ENCODE measurements at regions not wholly inside any gene's neighbourhood (a gene's known extent, or its start where the extent isn't known, plus 50 kb on each side); places are given as distances from the start of the nearest gene placed in this dataset.

DNA sequence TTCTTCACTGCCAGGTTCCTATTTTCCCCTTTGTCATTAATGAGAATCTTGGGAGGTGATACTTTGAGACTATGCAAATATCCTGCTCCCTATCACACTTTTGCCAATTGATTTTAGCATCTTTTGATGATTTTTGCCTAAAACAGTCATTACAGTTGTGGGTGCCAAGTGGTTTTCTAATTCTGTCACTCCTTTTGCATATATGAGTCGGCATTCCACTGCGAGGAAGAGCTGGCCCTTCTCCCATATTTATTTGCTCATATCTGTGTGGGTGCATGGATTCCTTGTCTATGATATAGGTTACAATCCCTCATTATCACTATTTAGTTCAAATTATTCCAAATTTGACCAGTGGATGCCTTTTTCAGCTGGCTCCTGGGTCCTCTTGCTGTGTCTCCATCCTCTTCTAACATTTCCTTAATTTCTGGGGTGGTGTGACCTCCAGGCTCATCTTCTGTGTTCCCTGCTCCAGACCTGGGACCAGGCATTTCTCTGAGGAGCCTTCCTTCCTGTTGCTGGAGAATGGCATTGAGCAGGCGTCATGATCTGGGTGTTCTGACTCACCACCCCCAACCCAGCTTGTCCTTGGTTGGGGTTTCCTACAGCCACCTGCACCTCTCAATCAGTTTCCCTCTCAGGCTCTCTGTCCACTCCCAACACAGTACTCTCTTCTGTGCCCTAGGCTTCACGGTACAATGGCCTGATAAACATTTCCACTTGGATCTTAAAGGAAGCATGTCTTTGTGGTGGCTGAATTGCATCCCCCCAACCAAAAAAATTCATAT lies 106.7 kb downstream of the NXNL2 start (continued):
- TF ChIP-seq, protein P1, sequence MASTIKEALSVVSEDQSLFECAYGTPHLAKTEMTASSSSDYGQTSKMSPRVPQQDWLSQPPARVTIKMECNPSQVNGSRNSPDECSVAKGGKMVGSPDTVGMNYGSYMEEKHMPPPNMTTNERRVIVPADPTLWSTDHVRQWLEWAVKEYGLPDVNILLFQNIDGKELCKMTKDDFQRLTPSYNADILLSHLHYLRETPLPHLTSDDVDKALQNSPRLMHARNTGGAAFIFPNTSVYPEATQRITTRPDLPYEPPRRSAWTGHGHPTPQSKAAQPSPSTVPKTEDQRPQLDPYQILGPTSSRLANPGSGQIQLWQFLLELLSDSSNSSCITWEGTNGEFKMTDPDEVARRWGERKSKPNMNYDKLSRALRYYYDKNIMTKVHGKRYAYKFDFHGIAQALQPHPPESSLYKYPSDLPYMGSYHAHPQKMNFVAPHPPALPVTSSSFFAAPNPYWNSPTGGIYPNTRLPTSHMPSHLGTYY (CRISPR knock-in tag; IDR thresholded peaks at IDR 0.05): no peak
- TF ChIP-seq AFF4 (CRISPR knock-in tag; IDR thresholded peaks at IDR 0.05; ENCODE audit: borderline replicate concordance) (no peak), OVOL2 (CRISPR knock-in tag; IDR thresholded peaks at IDR 0.05; ENCODE audit: borderline replicate concordance) (no peak), ZNF281 (CRISPR knock-in tag; IDR thresholded peaks at IDR 0.05) (no peak), ZNF512 (CRISPR knock-in tag; IDR thresholded peaks at IDR 0.05; ENCODE audit: borderline replicate concordance) (no peak), ZNF121 (CRISPR knock-in tag; IDR thresholded peaks at IDR 0.05) (no peak), ATF3 (CRISPR knock-in tag; conservative IDR thresholded peaks at IDR 0.05) (no peak), NR3C1 (CRISPR knock-in tag; conservative IDR thresholded peaks at IDR 0.05; ENCODE audit: low read depth) (no peak), ATF1 (CRISPR knock-in tag; IDR thresholded peaks at IDR 0.05) (no peak)
- TF ChIP-seq, protein P2, sequence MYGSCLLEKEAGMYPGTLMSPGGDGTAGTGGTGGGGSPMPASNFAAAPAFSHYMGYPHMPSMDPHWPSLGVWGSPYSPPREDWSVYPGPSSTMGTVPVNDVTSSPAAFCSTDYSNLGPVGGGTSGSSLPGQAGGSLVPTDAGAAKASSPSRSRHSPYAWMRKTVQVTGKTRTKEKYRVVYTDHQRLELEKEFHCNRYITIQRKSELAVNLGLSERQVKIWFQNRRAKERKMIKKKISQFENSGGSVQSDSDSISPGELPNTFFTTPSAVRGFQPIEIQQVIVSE (CRISPR knock-in tag; IDR thresholded peaks at IDR 0.05; ENCODE audit: borderline replicate concordance): no peak

- no peaks in the 10 kb centered on the region for H3K36me3 Mint-ChIP-seq
- TF ChIP-seq MYBL2 (CRISPR knock-in tag; IDR thresholded peaks at IDR 0.05) (no peak), ESRRA (CRISPR knock-in tag; IDR thresholded peaks at IDR 0.05; ENCODE audit: borderline replicate concordance) (no peak), FOXP4 (CRISPR knock-in tag; IDR thresholded peaks at IDR 0.05) (no peak), ZNF396 (CRISPR knock-in tag; IDR thresholded peaks at IDR 0.05; ENCODE audit: borderline replicate concordance) (no peak), OVOL2 (CRISPR knock-in tag; IDR thresholded peaks at IDR 0.05; ENCODE audit: borderline replicate concordance) (no peak), TP53 (CRISPR knock-in tag; IDR thresholded peaks at IDR 0.05) (no peak), HMGXB4 (CRISPR knock-in tag; IDR thresholded peaks at IDR 0.05) (no peak), NR2C2 (CRISPR knock-in tag; IDR thresholded peaks at IDR 0.05) (no peak), CREB1 (CRISPR knock-in tag; IDR thresholded peaks at IDR 0.05) (no peak)
- TF ChIP-seq, protein P1 (CRISPR knock-in tag; IDR thresholded peaks at IDR 0.05): no peak
These were observed 107.4 kb downstream of the NXNL2 start for GRCh38 chr9:88642336-88642735.

More at GRCh38 chr9:88642336-88642735, 107.4 kb downstream of the NXNL2 start:
- ChIA-PET POLR2A (no interaction called here), CTCF (no interaction called here)
- Mint-ChIP-seq H3K9me3 (peaks cover 46% of the 10 kb centered on the region), H3K27me3 (ENCODE audit: low read depth) (peaks cover 9% of the 10 kb centered on the region), H3K4me1 (no peaks in the 10 kb centered on the region), H3K27ac (no peak overlapping the region), H3K4me3 (no peak overlapping the region)
- DNase-seq (ENCODE audit: low spot score) (no peak), ATAC-seq (no peak)

Data from WTC11 (cell line).